NCI-H1417 treated with DMSO at 0.1 percent for 48 hours (cell line): ENCODE measurements at regions not wholly inside any gene's neighbourhood (a gene's known extent, or its start where the extent isn't known, plus 50 kb on each side); places are given as distances from the start of the nearest gene placed in this dataset.

ENCODE experiments used
- DNase-seq: peaks from one replicate; lab custom pipeline; 2025; lab: John Stamatoyannopoulos, UW

- DNase-seq: no peak
Observed at GRCh38 chr9:28007097-28007817, 434.0 kb upstream of the C9orf72 start.

- DNase-seq: peak; percentile 11
Observed at GRCh38 chr9:28014212-28014611, 440.9 kb upstream of the C9orf72 start.

GRCh38 chr9:28024676-28025075, 451.4 kb upstream of the C9orf72 start:
- peak; percentile 23 for DNase-seq

DNA sequence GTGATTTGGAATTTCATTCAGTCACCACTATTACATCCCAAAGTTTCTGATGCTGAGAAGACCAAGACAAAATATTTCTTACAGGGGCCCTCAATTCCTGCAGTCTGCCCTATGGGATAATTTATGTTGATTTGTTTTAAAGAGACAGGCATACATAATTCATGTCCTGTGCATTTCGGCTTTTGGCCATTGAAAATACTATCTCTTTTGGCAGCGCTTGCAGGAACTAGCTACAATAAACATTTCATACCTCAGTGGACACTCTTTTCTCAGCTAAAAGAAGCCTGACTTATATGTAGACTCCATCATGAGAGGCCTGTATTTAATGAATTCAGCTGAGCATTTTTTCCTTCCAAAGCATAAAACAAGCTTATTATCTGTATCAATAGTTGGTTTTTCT, 451.9 kb upstream of the C9orf72 start:
- no peak for DNase-seq

GRCh38 chr9:28031521-28032267, 458.4 kb upstream of the C9orf72 start:
- no peak for DNase-seq

DNA sequence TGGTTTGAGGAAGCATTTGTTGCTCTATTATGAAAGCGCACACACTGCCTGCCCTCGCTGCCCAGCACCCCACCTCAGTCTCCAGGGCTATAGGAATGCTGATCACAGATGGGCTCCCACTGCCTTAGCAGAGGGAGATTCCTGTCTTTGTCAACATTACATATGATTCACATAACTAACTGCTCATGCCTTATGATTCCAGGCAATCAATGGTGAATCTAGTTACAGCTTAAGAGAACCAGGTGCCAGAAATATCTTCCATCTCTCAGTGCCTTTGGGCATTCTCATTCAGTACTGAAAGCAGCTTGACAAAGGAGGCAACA, 458.9 kb upstream of the C9orf72 start:
- DNase-seq: no peak

DNA sequence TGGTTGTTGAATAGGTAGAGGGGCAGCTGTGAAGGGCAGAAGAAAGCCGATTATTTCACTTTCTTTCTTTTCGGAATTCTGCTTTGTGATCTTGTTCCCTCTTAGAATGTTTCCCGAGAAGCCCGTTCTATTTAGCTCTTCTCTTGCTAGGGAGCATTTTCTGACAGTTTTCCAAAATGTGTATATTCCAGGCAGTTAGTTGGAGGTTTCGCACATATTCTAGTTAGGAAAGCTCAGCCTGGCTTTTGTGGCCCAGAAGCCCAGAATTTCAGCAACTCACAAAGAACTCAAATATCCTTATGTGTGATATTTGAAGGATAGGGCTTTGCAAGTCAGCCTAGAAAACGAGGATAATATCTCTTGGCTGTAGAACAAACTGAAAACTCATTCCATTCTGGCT, 461.0 kb upstream of the C9orf72 start:
- DNase-seq: no peak

DNA sequence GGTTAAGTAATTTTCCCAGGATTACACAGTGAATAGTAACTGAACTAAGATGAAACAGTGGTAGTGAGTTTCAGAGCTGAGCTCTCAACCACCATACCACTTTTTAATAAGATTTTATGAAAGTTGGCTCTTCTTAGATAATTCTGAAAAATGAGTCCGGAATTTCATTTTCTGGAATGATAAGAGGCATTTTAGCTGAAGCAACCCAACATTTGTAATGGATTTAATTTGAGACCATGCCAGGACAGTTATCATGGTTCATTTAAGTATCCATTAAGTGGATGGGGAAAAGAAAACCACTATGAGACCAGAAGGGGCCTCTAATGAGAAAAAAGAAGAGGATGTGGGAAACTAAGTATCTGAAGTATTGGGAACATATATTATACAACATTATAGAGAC, 464.7 kb upstream of the C9orf72 start:
- no peak for DNase-seq

DNA sequence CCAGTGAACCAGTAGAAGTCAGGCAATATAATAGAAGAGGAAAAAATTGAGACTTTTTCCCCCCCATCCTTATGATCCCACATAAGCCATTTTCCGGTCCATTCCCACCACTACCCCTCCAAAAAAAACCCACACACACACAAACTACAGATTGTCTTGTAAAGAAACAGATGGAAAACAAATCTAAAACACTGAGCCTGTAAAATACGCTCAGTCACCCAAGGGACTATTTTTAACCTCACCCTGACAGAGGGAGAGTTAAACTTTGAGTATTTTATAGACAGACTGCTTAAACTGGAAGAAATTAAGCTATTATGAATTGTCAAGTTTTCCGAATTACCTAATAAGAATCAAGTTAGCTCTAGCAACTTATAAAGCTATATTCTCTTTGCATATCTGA, 471.8 kb upstream of the C9orf72 start:
- DNase-seq: no peak

- no peak for DNase-seq
Observed at GRCh38 chr9:28050046-28050445, 476.8 kb upstream of the C9orf72 start.

GRCh38 chr9:28050941-28051340, 477.7 kb upstream of the C9orf72 start:
- no peak for DNase-seq

- no peak for DNase-seq
Observed at GRCh38 chr9:28051559-28052503, 478.6 kb upstream of the C9orf72 start.

DNA sequence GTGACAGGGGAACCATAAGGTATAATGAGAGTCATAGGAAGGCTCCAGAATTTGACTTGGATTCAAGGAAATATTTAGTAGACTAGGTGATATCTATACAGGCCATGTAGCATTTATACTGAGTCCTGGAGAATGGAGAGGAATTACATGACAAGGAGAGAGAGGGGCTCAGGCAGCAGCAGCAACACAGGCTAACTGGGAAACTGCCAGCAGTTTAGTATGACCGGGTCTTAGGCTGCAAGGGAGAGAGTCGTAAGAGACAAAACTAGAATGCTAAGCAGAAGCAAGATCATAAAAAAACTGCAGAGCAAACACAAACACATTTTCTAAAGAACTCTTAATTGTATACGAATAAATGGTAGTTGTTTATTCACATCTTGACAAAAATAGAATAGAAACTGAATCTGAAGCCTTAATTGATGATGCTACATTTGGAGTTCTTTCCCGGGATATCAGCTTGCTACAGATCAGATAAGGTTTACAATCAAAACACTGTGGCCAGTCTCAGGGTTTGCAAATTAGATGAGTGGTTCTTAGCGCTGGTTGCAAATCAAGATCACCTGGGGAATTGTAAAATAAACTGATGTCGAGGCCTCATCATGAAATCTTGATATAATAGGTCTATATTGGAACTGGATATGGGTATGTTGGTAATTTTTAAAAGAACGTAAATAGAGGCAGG, 480.0 kb upstream of the C9orf72 start:
- DNase-seq: no peak

DNA sequence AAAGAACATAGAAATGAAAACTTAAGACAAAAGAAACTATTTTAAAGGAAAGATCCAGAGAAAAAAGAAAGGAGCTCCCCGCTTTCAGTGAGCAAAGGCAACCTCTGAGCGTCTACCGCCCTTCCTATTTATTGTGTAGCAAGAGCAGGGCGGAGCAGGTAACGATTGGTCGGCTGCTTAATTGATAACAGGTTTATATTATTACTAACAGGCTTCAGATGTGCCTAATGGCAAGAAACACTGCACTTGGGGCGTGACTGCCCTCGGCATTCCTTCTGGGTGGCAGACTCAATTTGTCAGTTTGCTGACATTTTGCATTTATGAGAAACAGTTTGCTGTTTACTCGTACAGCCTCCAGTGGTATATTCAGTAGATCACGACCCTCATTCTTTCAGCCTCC, 482.7 kb upstream of the C9orf72 start:
- no peak for DNase-seq

GRCh38 chr9:28056466-28056865, 483.2 kb upstream of the C9orf72 start:
- DNase-seq: no peak

- DNase-seq: no peak
Observed at GRCh38 chr9:28059192-28059591, 485.9 kb upstream of the C9orf72 start.

GRCh38 chr9:28064241-28064815, 491.0 kb upstream of the C9orf72 start:
- DNase-seq: no peak

DNA sequence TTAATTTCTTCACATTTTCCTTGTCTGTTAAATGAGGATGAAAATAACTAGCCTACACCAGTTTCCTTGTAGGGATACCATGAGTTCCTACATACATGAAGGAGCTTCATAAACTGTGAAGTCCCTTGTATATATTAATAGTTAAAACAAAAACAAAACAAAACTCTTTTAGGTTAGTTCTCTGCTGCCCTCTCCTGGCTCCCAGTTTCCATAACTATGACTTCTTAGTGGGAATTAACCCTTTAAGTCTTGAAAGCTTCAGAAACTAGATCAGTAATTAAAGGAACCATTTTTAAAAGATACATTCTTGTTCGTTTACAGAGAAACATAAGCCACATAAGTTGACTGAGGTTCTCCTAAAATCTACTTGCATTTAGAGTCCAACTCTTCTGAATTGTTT, 500.0 kb upstream of the C9orf72 start:
- DNase-seq: no peak

DNA sequence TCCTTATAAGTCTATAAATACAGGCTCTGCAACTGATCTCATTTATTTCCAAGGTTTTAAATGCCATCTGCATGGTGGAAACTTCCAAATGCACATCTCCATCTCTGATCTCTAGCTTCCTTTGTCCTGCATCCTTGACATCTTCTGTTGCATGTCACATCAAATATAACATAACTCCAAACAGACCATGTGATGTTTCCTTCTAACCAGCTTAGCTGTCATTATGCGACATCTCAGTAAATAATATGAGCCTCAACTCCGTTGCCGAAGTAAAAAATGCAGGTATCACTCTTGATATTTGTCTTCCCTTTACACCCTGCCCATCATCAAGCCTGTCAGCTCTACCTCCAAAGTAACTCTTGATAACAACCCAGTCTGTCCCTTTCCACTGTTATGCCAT, 506.4 kb upstream of the C9orf72 start:
- no peak for DNase-seq

DNA sequence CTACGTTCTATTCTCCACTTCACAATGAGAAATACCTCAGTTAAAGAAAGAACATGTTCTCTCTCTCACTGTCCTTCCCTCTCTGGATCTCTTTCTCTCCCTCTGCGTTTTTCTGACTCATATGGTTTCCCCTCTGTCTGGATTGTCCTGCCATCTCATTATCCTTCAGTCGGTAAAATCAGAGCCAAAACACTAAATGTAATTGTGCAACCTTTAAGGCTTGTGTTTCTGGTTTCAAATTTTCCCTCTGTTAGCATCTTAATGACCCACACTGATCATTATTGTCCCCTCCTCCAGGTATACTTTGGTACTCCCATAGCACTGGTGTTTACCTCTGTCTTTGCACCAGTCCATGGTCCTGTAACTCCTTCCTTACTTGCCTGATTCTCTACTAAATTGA, 509.4 kb upstream of the C9orf72 start:
- no peak for DNase-seq

GRCh38 chr9:28086881-28087280, 513.6 kb upstream of the C9orf72 start:
- DNase-seq: no peak
